ENCODE measurements at regions not wholly inside any gene's neighbourhood (a gene's known extent, or its start where the extent isn't known, plus 50 kb on each side); places are given as distances from the start of the nearest gene placed in this dataset.

- DNase-seq (ENCODE audit: low read depth): no peak
These were observed 348.6 kb downstream of the ANKRD7 start for GRCh38 chr7:118573085-118573484.

- DNase-seq (ENCODE audit: low read depth): no peak
These were observed 351.0 kb downstream of the ANKRD7 start for GRCh38 chr7:118575393-118575948.

GRCh38 chr7:118580743-118581382 lies 356.4 kb downstream of the ANKRD7 start:
- no peak for DNase-seq (ENCODE audit: low read depth)

GRCh38 chr7:118583641-118584040 lies 359.1 kb downstream of the ANKRD7 start:
- DNase-seq (ENCODE audit: low read depth): no peak

- DNase-seq (ENCODE audit: low read depth): no peak
These were observed 361.7 kb downstream of the ANKRD7 start for GRCh38 chr7:118586248-118586647.

- no peak for DNase-seq (ENCODE audit: low read depth)
These were observed 365.6 kb downstream of the ANKRD7 start for GRCh38 chr7:118590107-118590506.

- DNase-seq (ENCODE audit: low read depth): no peak
These were observed 377.6 kb downstream of the ANKRD7 start for GRCh38 chr7:118602090-118602489.

GRCh38 chr7:118606602-118607001 lies 382.1 kb downstream of the ANKRD7 start:
- no peak for DNase-seq (ENCODE audit: low read depth)

GRCh38 chr7:118609207-118609606 lies 384.7 kb downstream of the ANKRD7 start:
- no peak for DNase-seq (ENCODE audit: low read depth)

GRCh38 chr7:118615681-118616080 lies 391.2 kb downstream of the ANKRD7 start:
- no peak for DNase-seq (ENCODE audit: low read depth)

- no peak for DNase-seq (ENCODE audit: low read depth)
These were observed 397.4 kb downstream of the ANKRD7 start for GRCh38 chr7:118621810-118622360.

- no peak for DNase-seq (ENCODE audit: low read depth)
These were observed 402.2 kb downstream of the ANKRD7 start for GRCh38 chr7:118626739-118627138.

- DNase-seq (ENCODE audit: low read depth): no peak
These were observed 403.0 kb downstream of the ANKRD7 start for GRCh38 chr7:118627467-118627866.

- DNase-seq (ENCODE audit: low read depth): no peak
These were observed 405.5 kb downstream of the ANKRD7 start for GRCh38 chr7:118629898-118630438.

GRCh38 chr7:118642396-118642795 lies 417.9 kb downstream of the ANKRD7 start:
- DNase-seq (ENCODE audit: low read depth): no peak

- DNase-seq (ENCODE audit: low read depth): no peak
These were observed 419.8 kb downstream of the ANKRD7 start for GRCh38 chr7:118644346-118644745.

GRCh38 chr7:118648002-118648401 lies 423.5 kb downstream of the ANKRD7 start:
- DNase-seq (ENCODE audit: low read depth): no peak

GRCh38 chr7:118657391-118658005 lies 433.0 kb downstream of the ANKRD7 start:
- DNase-seq (ENCODE audit: low read depth): no peak

GRCh38 chr7:118662266-118662665 lies 437.8 kb downstream of the ANKRD7 start:
- DNase-seq (ENCODE audit: low read depth): no peak

GRCh38 chr7:118664498-118664897 lies 440.0 kb downstream of the ANKRD7 start:
- DNase-seq (ENCODE audit: low read depth): no peak

- DNase-seq (ENCODE audit: low read depth): no peak
These were observed 446.6 kb downstream of the ANKRD7 start for GRCh38 chr7:118671149-118671548.

GRCh38 chr7:118684796-118685195 lies 460.3 kb downstream of the ANKRD7 start:
- DNase-seq (ENCODE audit: low read depth): no peak

GRCh38 chr7:118689403-118689802 lies 464.9 kb downstream of the ANKRD7 start:
- no peak for DNase-seq (ENCODE audit: low read depth)

All from HS-27A (cell line).